HG03159 (cell line): ENCODE measurements at regions not wholly inside any gene's neighbourhood (a gene's known extent, or its start where the extent isn't known, plus 50 kb on each side); places are given as distances from the start of the nearest gene placed in this dataset.

Experiments
- ATAC-seq: cut with Tn5 transposase; IDR thresholded peaks from one replicate; pipeline ENCODE4 v1.9.1; 2021; ENCODE audit warnings: mild to moderate bottlenecking, moderate library complexity; ENCODE audit not compliant: unreplicated experiment

GRCh38 chr2:8193686-8194615 lies 487.9 kb upstream of the ID2 start:
- ATAC-seq = no peak

GRCh38 chr2:8195784-8196183 lies 486.1 kb upstream of the ID2 start:
- no peak for ATAC-seq

GRCh38 chr2:8196316-8196715 lies 485.5 kb upstream of the ID2 start:
- no peak for ATAC-seq

GRCh38 chr2:8197101-8197500 lies 484.8 kb upstream of the ID2 start:
- no peak for ATAC-seq

- no peak for ATAC-seq
These were observed 484.0 kb upstream of the ID2 start for GRCh38 chr2:8197825-8198224.

GRCh38 chr2:8198766-8199382 lies 483.0 kb upstream of the ID2 start:
- no peak for ATAC-seq

- ATAC-seq = peak; percentile 83
These were observed 479.7 kb upstream of the ID2 start for GRCh38 chr2:8202132-8202531.

GRCh38 chr2:8203364-8203763 lies 478.5 kb upstream of the ID2 start:
- ATAC-seq = no peak

GRCh38 chr2:8204711-8205110 lies 477.1 kb upstream of the ID2 start:
- no peak for ATAC-seq

GRCh38 chr2:8209494-8209893 lies 472.4 kb upstream of the ID2 start:
- no peak for ATAC-seq

- no peak for ATAC-seq
These were observed 470.5 kb upstream of the ID2 start for GRCh38 chr2:8211384-8211783.

- ATAC-seq = no peak
These were observed 469.6 kb upstream of the ID2 start for GRCh38 chr2:8212239-8212638.

GRCh38 chr2:8214036-8214615 lies 467.7 kb upstream of the ID2 start:
- no peak for ATAC-seq

- ATAC-seq = peak; percentile 82
These were observed 466.5 kb upstream of the ID2 start for GRCh38 chr2:8215159-8215863.

- no peak for ATAC-seq
These were observed 465.9 kb upstream of the ID2 start for GRCh38 chr2:8215982-8216381.

- ATAC-seq = no peak
These were observed 465.5 kb upstream of the ID2 start for GRCh38 chr2:8216397-8216796.

GRCh38 chr2:8217468-8218030 lies 464.3 kb upstream of the ID2 start:
- no peak for ATAC-seq

- no peak for ATAC-seq
These were observed 462.8 kb upstream of the ID2 start for GRCh38 chr2:8219096-8219495.

- no peak for ATAC-seq
These were observed 462.1 kb upstream of the ID2 start for GRCh38 chr2:8219631-8220355.

GRCh38 chr2:8222979-8223694 lies 458.7 kb upstream of the ID2 start:
- no peak for ATAC-seq
